GM12878 (cell line): ENCODE measurements at regions not wholly inside any gene's neighbourhood (a gene's known extent, or its start where the extent isn't known, plus 50 kb on each side); places are given as distances from the start of the nearest gene placed in this dataset.
"Not testable (repeated sequence)": the region's sequence is repeated elsewhere in the genome, so short reads cannot be mapped to it uniquely, and the experiment has no call there.

Source experiments
- ATF2 ChIP-seq: IDR thresholded peaks from 2 replicates; pipeline ENCODE4 v1.6.1; 2012; ENCODE audit warnings: low read length, inconsistent platforms
- CTCF ChIP-seq, 3 experiments: IDR thresholded peaks in 2 of 3; conservative IDR thresholded peaks in 1 of 3; 2 replicates each; pipeline ENCODE4 v1.5.1; 2011; ENCODE audit warnings: low read depth in 3 of 3, low read length in 3 of 3, mild to moderate bottlenecking in 3 of 3, control low read depth in 2 of 3, moderate library complexity in 2 of 3, inconsistent platforms in 1 of 3, mixed read lengths in 1 of 3; ENCODE audit not compliant: control insufficient read depth in 2 of 3, insufficient read depth in 1 of 3; ENCODE audit errors: extremely low read depth in 1 of 3
- EED ChIP-seq: sonication (generic); IDR thresholded peaks from 2 replicates; pipeline ENCODE4 v1.6.1; 2016; ENCODE audit warnings: antibody characterized with exemption, low read depth
- HCFC1 ChIP-seq: fragments of 150-350 bp; IDR thresholded peaks from 2 replicates; pipeline ENCODE4 v1.6.1; 2014; ENCODE audit warnings: low read length
- KAT2A ChIP-seq: conservative IDR thresholded peaks from 2 replicates; pipeline ENCODE4 v1.6.1; 2011; ENCODE audit warnings: low read depth, low read length; ENCODE audit not compliant: control insufficient read depth
- MEF2A ChIP-seq: IDR thresholded peaks from 2 replicates; pipeline ENCODE4 v1.6.1; 2011; ENCODE audit warnings: low read depth, mild to moderate bottlenecking, low read length, moderate library complexity; ENCODE audit not compliant: insufficient read depth
- POLR2A ChIP-seq: IDR thresholded peaks from 2 replicates; pipeline ENCODE4 v1.6.1; 2011; ENCODE audit warnings: low read depth, mild to moderate bottlenecking, low read length
- POLR2AphosphoS5 ChIP-seq: IDR thresholded peaks from 2 replicates; pipeline ENCODE4 v1.6.1; 2011; ENCODE audit warnings: mild to moderate bottlenecking, low read length, inconsistent platforms
- RAD21 ChIP-seq: IDR thresholded peaks from 2 replicates; pipeline ENCODE4 v1.6.1; 2011; ENCODE audit warnings: mild to moderate bottlenecking, low read depth, low read length, moderate library complexity; ENCODE audit not compliant: insufficient read depth
- STAT1 ChIP-seq: fragments of 450-650 bp; conservative IDR thresholded peaks from 2 replicates; pipeline ENCODE4 v1.6.1; 2014; ENCODE audit warnings: antibody characterized with exemption, mild to moderate bottlenecking
- ZNF274 ChIP-seq: IDR thresholded peaks from one replicate; pipeline ENCODE4 v1.8.0; 2011; ENCODE audit not compliant: insufficient read length, insufficient read depth
- TF ChIP-seq, protein P1 (sequence below): IDR thresholded peaks from 2 replicates; pipeline ENCODE4 v1.6.1; 2012; ENCODE audit warnings: mild to moderate bottlenecking, low read depth, low read length

DNA sequence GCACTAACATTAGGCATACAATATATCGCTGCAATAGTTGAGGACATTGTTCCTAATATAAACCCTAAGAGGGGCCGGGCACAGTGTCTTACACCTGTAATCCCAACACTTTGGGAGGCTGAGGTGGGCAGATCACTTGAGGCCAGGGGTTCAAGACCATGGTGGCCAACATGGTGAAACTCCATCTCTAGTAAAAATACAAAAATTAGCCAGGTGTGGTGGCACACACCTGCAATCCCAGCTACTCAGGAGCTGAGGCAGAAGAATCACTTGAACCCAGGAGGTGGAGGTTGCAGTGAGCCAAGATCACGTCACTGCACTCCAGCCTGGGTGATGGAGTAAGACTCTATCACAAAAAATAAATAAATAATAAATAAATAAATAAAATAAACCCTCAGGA lies 310.9 kb downstream of the GOLGA6L6 start:
- TF ChIP-seq CTCF (IDR thresholded peaks at IDR 0.05 in 2 of 3, conservative IDR thresholded peaks at IDR 0.05 in 1 of 3; ENCODE audit: control insufficient read depth in 2 of 3, extremely low read depth in 1 of 3, insufficient read depth in 1 of 3, low read depth in 3 of 3, low read length in 3 of 3); ATF2; MEF2A; RAD21; ZNF274; STAT1; EED; KAT2A; POLR2AphosphoS5; POLR2A; HCFC1: not testable (repeated sequence)
- TF ChIP-seq, protein P1, sequence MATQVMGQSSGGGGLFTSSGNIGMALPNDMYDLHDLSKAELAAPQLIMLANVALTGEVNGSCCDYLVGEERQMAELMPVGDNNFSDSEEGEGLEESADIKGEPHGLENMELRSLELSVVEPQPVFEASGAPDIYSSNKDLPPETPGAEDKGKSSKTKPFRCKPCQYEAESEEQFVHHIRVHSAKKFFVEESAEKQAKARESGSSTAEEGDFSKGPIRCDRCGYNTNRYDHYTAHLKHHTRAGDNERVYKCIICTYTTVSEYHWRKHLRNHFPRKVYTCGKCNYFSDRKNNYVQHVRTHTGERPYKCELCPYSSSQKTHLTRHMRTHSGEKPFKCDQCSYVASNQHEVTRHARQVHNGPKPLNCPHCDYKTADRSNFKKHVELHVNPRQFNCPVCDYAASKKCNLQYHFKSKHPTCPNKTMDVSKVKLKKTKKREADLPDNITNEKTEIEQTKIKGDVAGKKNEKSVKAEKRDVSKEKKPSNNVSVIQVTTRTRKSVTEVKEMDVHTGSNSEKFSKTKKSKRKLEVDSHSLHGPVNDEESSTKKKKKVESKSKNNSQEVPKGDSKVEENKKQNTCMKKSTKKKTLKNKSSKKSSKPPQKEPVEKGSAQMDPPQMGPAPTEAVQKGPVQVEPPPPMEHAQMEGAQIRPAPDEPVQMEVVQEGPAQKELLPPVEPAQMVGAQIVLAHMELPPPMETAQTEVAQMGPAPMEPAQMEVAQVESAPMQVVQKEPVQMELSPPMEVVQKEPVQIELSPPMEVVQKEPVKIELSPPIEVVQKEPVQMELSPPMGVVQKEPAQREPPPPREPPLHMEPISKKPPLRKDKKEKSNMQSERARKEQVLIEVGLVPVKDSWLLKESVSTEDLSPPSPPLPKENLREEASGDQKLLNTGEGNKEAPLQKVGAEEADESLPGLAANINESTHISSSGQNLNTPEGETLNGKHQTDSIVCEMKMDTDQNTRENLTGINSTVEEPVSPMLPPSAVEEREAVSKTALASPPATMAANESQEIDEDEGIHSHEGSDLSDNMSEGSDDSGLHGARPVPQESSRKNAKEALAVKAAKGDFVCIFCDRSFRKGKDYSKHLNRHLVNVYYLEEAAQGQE: not testable (repeated sequence)
